T-cell (primary cell): ENCODE measurements at regions not wholly inside any gene's neighbourhood (a gene's known extent, or its start where the extent isn't known, plus 50 kb on each side); places are given as distances from the start of the nearest gene placed in this dataset.
A peak's percentile ranks its signal among the peaks of the same experiment; 100 is the strongest.

ENCODE experiments used
- ATAC-seq, 4 experiments: fragments of 200-7000 bp in 3 of 4; fragments of 150-1000 bp in 1 of 4; cut with Tn5 transposase; replicated peaks in 1 of 4; 1 replicate in 3 of 4; 2 replicates in 1 of 4; pipeline ENCODE4 v1.10.0; 2021; ENCODE audit warnings: moderate library complexity in 3 of 4, mild to moderate bottlenecking in 2 of 4, moderate number of reproducible peaks in 1 of 4
- CTCF ChIA-PET, 2 donors: fragments of 300-600 bp; sonication (Branson Sonifier 250); formaldehyde crosslinking; loops; one replicate each; lab custom pipeline; 2022; ENCODE audit warnings: antibody characterized with exemption in 2 of 2; lab: Charles Lee
- POLR2A ChIA-PET, 2 donors: fragments of 300-600 bp; sonication (Branson Sonifier 250); formaldehyde crosslinking; loops; one replicate each; lab custom pipeline; 2022; ENCODE audit warnings: antibody characterized with exemption in 2 of 2; lab: Charles Lee
- DNase-seq, 35 experiments: peaks; one replicate each; pipeline versions ENCODE4 v3.0.0 to v3.0.0-alpha.2; 2013 to 2023
- H3K27ac ChIP-seq: one replicate; pipeline ENCODE4 v1.5.1; 2013; ENCODE audit warnings: low read length
- H3K27me3 ChIP-seq, 2 experiments: replicated peaks in 1 of 2; 1 replicate in 1 of 2; 2 replicates in 1 of 2; pipeline versions ENCODE4 v1.6.1 to v1.7.0; 2013; ENCODE audit warnings: low read length in 1 of 2, mixed read lengths in 1 of 2; ENCODE audit not compliant: control insufficient read depth in 2 of 2, insufficient read depth in 2 of 2; ENCODE audit errors: extremely low read depth in 1 of 2
- H3K36me3 ChIP-seq, 2 donors: 1 replicate in 1 of 2; 2 replicates in 1 of 2; pipeline versions ENCODE4 v1.6.1 to v1.7.0; 2013; ENCODE audit warnings: low read length in 1 of 2; ENCODE audit not compliant: control insufficient read depth in 2 of 2, insufficient read depth in 1 of 2; ENCODE audit errors: extremely low read depth in 1 of 2
- H3K4me1 ChIP-seq, 2 experiments: 1 replicate in 1 of 2; 2 replicates in 1 of 2; pipeline versions ENCODE4 v1.6.1 to v1.7.0; 2013; ENCODE audit warnings: low read length in 2 of 2, mixed read lengths in 1 of 2; ENCODE audit not compliant: insufficient read depth in 2 of 2, control insufficient read depth in 1 of 2; ENCODE audit errors: extremely low read depth in 1 of 2
- H3K4me3 ChIP-seq, 2 donors: 1 replicate in 1 of 2; 2 replicates in 1 of 2; pipeline versions ENCODE4 v1.5.1 to v1.7.0; 2013; ENCODE audit warnings: mild to moderate bottlenecking in 2 of 2, low read length in 1 of 2, moderate library complexity in 1 of 2; ENCODE audit not compliant: control insufficient read depth in 1 of 2; ENCODE audit errors: extremely low read depth in 1 of 2
- H3K9me3 ChIP-seq: 2 replicates; pipeline ENCODE4 v1.7.0; 2013
- H3K27ac Mint-ChIP-seq, 2 donors: one replicate each; pipeline ENCODE4 v1.8.0; 2020 to 2021; ENCODE audit warnings: mild to moderate bottlenecking in 2 of 2, mixed read lengths in 2 of 2
- H3K27me3 Mint-ChIP-seq, 2 donors: one replicate each; pipeline ENCODE4 v1.8.0; 2021 to 2022; ENCODE audit warnings: mixed read lengths in 2 of 2
- H3K36me3 Mint-ChIP-seq: one replicate; pipeline ENCODE4 v1.8.0; 2021; ENCODE audit warnings: mixed read lengths
- H3K4me1 Mint-ChIP-seq, 3 donors: one replicate each; pipeline ENCODE4 v1.8.0; 2020 to 2022; ENCODE audit warnings: mixed read lengths in 3 of 3, mild to moderate bottlenecking in 1 of 3
- H3K4me3 Mint-ChIP-seq, 3 donors: one replicate each; pipeline ENCODE4 v1.8.0; 2020 to 2022; ENCODE audit warnings: mild to moderate bottlenecking in 3 of 3, mixed read lengths in 3 of 3, moderate library complexity in 3 of 3
- H3K9me3 Mint-ChIP-seq, 3 donors: one replicate each; pipeline ENCODE4 v1.8.0; 2020 to 2022; ENCODE audit warnings: mixed read lengths in 3 of 3
- WGBS: methylation state at CpG from one replicate; pipeline ENCODE4 v1.1.5; 2013; ENCODE audit warnings: missing lambda C conversion rate; ENCODE audit not compliant: insufficient coverage; 5-methylcytosine and 5-hydroxymethylcytosine counted together

DNA sequence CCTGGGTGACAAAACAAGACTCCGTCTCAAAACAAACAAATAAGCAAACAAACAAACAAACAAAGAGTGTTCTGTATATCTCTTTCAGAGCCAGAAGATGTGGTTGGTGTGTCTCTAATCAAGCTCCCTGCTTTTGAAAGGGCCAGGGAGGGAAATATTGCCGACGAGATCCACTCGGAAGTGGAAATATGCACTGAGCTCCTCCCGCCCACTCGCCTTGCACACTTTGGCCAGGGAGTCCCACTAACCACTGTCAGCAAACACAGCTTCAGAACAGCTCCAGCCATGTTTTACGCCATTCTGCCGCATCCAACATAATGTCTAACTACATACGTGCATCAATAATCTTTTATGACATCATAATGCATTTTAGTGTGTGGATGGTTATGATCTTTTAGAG is 155.5 kb upstream of the VSTM2B start:
- no peaks in the 10 kb centered on the region for H3K9me3 Mint-ChIP-seq
- no peak overlapping the region for H3K27ac Mint-ChIP-seq
- no peaks in the 10 kb centered on the region for H3K4me1 ChIP-seq
- peaks cover 29 to 36% of the 10 kb centered on the region in 2 donors for H3K27me3 Mint-ChIP-seq
- H3K4me3 Mint-ChIP-seq = no peak overlapping the region
- H3K36me3 ChIP-seq = no peaks in the 10 kb centered on the region
- WGBS = 100% methylated on average over 3 of the region's 9 CpGs
- CTCF ChIA-PET = no interaction called here
- H3K9me3 ChIP-seq = no peaks in the 10 kb centered on the region
- no peaks in the 10 kb centered on the region for H3K36me3 Mint-ChIP-seq
- POLR2A ChIA-PET = no interaction called here
- ATAC-seq = no peak
- peaks cover 0 to under 1% (median 0%) of the 10 kb centered on the region in 3 donors for H3K4me1 Mint-ChIP-seq
- DNase-seq = no peak
- H3K4me3 ChIP-seq = no peak overlapping the region
- no peak overlapping the region for H3K27ac ChIP-seq
- peaks cover 0 to 30% of the 10 kb centered on the region in 2 experiments for H3K27me3 ChIP-seq

DNA sequence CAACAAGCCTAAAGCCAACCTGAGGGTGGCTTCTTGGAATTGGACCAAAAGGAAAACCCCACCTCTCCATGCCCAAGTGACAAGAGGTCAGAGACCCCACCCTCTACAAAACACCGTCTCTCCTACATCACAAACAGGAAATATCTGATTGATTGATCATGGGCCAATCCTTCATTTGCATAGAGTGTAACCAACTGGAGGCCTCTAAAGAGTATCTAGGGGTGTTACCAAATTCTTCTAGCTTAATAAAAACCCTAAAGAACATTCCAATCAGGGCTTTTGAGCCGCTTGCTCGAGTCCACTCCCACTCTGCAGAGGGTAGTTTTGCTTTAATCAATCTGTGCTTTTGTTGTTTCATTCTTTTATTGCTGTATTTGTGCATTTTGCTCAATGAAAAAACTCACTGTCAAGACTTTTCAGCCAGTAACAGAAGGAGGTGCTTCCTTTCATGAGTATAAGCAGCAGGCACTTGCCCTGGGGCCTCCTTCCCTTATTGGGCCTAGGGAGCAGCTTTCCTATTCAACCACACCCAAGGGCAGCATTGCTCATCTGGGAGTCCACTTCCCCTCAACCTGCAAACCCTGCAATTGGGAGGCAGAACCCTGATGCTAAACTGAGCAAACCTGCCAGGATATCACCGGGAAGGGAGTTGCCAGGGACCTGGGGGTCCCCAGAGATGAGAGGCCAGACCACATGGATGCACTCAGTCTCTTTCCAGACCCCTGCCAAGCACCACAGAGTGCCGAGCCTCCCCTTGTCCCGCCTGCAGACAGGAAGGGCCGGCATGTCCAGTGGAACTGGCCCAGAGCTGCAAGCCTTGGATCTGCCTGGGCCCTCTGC is 154.3 kb upstream of the VSTM2B start:
- ATAC-seq = no peak
- peaks cover 31 to 33% of the 10 kb centered on the region in 2 donors for H3K27me3 Mint-ChIP-seq
- H3K27me3 ChIP-seq = peaks cover 0 to 39% of the 10 kb centered on the region in 2 experiments
- no peaks in the 10 kb centered on the region for H3K4me1 Mint-ChIP-seq
- H3K4me3 Mint-ChIP-seq = no peak overlapping the region
- WGBS = 58% methylated on average over 5 of the region's 7 CpGs
- POLR2A ChIA-PET = interaction anchor here in 1 of 2 donors (0.6 kb wide), 1 partner anchor 22 kb away, joined by 5 read pairs; no protein-coding TSS in a partner anchor
- no peaks in the 10 kb centered on the region for H3K36me3 Mint-ChIP-seq
- no peak overlapping the region for H3K27ac ChIP-seq
- H3K27ac Mint-ChIP-seq = no peak overlapping the region
- H3K4me3 ChIP-seq = no peak overlapping the region
- DNase-seq = no peak
- H3K9me3 Mint-ChIP-seq = no peaks in the 10 kb centered on the region
- no peaks in the 10 kb centered on the region for H3K4me1 ChIP-seq
- no peaks in the 10 kb centered on the region for H3K9me3 ChIP-seq
- H3K36me3 ChIP-seq = no peaks in the 10 kb centered on the region
- CTCF ChIA-PET = no interaction called here

DNA sequence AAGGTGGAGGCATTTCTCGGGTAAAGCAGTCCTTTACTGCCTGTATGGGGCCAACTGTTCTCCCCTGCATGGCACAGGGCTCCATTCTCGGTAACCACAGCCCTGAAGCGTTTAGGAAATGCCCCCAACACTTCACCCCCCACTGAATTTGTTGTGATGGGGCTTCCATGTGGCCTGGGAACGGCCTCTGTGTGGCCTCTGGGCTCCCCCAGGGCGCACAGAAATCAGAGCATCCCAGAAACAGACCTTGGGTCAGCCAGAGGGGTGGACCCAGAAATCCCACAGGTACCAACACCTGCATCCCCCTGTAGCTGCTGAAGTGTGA is 153.7 kb upstream of the VSTM2B start:
- Histone ChIP-seq H3K4me1 (no peaks in the 10 kb centered on the region), H3K9me3 (no peaks in the 10 kb centered on the region), H3K4me3 (no peak overlapping the region), H3K27ac (no peak overlapping the region), H3K27me3 (peaks cover 0 to 41% of the 10 kb centered on the region in 2 experiments), H3K36me3 (no peaks in the 10 kb centered on the region)
- H3K4me1 Mint-ChIP-seq = no peaks in the 10 kb centered on the region
- no peak overlapping the region for H3K27ac Mint-ChIP-seq
- H3K27me3 Mint-ChIP-seq = peaks cover 28 to 29% of the 10 kb centered on the region in 2 donors
- H3K36me3 Mint-ChIP-seq = no peaks in the 10 kb centered on the region
- ChIA-PET CTCF (no interaction called here), POLR2A (interaction anchor here in 1 of 2 donors (0.6 kb wide), 1 partner anchor 21 kb away, joined by 5 read pairs; no protein-coding TSS in a partner anchor)
- no peaks in the 10 kb centered on the region for H3K9me3 Mint-ChIP-seq
- WGBS = 86% methylated on average over 1 of the region's 5 CpGs
- ATAC-seq (no peak), DNase-seq (peak in 1 of 35 experiments; percentile 13)
- H3K4me3 Mint-ChIP-seq = no peak overlapping the region

DNA sequence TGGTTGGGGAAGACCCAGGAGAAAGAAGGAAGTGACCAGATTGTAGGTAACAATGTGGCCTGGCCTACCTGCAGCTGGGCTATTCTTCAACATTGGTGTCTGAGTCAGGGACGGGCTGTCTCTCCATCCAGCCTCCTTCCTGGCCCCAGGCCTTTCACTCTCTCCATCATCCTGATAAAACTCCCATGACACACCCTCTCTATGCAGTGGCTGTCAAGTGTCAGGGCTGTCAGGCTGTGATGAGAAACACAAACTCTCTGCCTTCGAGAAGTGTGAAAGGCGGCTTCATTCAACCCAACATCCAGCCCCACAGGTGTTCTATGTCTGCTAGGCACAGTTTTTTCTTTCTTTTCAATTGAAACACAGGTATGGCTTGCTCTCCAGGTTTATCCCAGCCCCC is 153.3 kb upstream of the VSTM2B start:
- 75% methylated on average over 1 of the region's 3 CpGs for WGBS
- H3K36me3 Mint-ChIP-seq = no peaks in the 10 kb centered on the region
- CTCF ChIA-PET = no interaction called here
- Histone ChIP-seq H3K4me1 (no peaks in the 10 kb centered on the region), H3K9me3 (no peaks in the 10 kb centered on the region), H3K27me3 (peaks cover 0 to 41% of the 10 kb centered on the region in 2 experiments), H3K27ac (no peak overlapping the region), H3K36me3 (no peaks in the 10 kb centered on the region), H3K4me3 (no peak overlapping the region)
- H3K27me3 Mint-ChIP-seq = peaks cover 28 to 32% of the 10 kb centered on the region in 2 donors
- H3K4me1 Mint-ChIP-seq = no peaks in the 10 kb centered on the region
- no peaks in the 10 kb centered on the region for H3K9me3 Mint-ChIP-seq
- POLR2A ChIA-PET = interaction anchor here in 1 of 2 donors (0.6 kb wide), 1 partner anchor 21 kb away, joined by 5 read pairs; no protein-coding TSS in a partner anchor
- no peak overlapping the region for H3K27ac Mint-ChIP-seq
- no peak overlapping the region for H3K4me3 Mint-ChIP-seq
- ATAC-seq (no peak), DNase-seq (peak in 1 of 35 experiments; percentile 4)

DNA sequence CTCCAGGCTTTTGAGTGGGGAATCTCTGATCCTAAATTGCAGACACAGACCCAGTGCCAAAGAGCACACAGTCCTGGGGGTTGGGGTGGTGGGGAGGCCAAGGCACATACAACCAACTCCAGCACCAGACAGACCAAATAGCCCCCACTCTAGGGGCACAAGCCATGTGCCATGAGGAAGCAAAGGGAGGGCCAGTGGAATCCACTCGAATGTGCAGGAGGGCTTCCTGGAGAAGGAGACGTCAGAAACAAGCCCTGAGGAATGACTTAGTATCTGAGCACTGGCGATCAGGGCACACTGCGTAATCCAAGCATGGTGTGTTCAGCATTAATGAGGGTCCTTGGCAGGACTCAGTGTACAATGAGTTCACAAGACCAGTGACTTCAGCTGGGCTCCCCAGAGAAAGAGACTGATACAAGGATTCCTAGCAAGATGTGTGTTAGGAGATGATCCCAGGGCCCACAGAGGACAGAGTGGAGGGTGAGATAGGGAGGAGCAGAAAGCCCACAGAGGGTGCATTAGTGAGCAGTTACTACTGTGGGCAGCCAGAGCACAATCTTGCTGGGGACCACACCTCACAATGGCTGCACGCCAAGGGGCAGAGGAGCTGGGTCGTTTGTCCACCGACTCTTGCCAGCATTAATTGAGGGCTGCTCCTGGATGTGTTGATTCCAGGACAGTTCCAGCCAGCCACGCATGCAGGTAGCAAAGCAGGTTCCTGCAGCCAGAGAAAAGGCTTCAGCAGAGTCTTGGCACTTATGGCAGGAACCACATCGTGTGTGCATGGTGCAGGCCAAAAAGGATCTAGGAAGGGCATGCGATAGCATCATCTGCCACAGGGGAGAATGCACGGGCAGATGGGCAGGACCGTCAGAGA is 152.6 kb upstream of the VSTM2B start:
- Mint-ChIP-seq H3K27me3 (peaks cover 26 to 29% of the 10 kb centered on the region in 2 donors), H3K36me3 (no peaks in the 10 kb centered on the region)
- 66% methylated on average over 10 of the region's 12 CpGs for WGBS

DNA sequence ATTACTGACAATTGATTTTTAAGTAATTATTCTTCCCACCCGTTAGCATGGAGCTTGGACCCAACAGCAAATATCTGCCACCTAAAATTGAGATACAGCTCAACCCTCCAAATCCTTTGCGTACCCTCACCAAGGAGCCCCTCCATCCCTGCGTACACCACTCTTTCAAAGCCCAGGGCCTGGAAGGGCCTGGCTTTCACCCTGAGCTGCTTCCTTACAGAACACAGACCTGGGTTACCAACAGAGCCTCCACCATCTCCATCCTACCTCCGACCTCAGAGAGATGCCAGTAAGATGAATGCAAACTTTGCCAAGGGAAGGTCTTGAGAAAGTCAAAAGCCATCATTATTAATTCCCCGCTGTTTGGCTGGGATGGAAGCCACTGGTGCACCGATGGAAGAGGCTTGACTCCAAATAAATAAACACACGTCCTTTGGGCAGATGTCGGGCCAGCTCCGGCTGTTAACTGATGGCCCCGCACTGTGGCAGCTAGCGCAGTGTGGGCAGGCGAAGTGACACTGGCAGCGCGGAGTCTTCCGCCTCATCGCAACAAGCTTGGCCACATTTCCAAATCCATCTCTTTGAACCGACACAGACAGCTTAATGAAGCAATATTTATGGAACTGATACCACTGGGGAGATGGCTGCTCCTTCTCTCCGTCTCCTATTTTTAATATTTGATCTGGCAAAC is 150.2 kb upstream of the VSTM2B start:
- ATAC-seq (no peak), DNase-seq (no peak)
- H3K36me3 ChIP-seq = no peaks in the 10 kb centered on the region
- ChIA-PET POLR2A (no interaction called here), CTCF (no interaction called here)
- H3K27me3 Mint-ChIP-seq = peaks cover 39 to 40% of the 10 kb centered on the region in 2 donors
- H3K9me3 Mint-ChIP-seq = no peaks in the 10 kb centered on the region
- WGBS = 85% methylated on average over 10 of the region's 18 CpGs
- H3K4me1 ChIP-seq = no peaks in the 10 kb centered on the region
- no peaks in the 10 kb centered on the region for H3K36me3 Mint-ChIP-seq
- no peak overlapping the region for H3K27ac Mint-ChIP-seq
- no peak overlapping the region for H3K4me3 Mint-ChIP-seq
- no peaks in the 10 kb centered on the region for H3K9me3 ChIP-seq
- H3K4me1 Mint-ChIP-seq = no peaks in the 10 kb centered on the region
- no peak overlapping the region for H3K27ac ChIP-seq
- H3K4me3 ChIP-seq = no peak overlapping the region
- H3K27me3 ChIP-seq = peaks cover 2 to 59% of the 10 kb centered on the region in 2 experiments

More for the DNA sequence above, 152.6 kb upstream of the VSTM2B start:
- CTCF ChIA-PET = no interaction called here
- no peaks in the 10 kb centered on the region for H3K4me1 Mint-ChIP-seq
- H3K4me3 ChIP-seq = no peak overlapping the region
- no peaks in the 10 kb centered on the region for H3K9me3 ChIP-seq
- no peaks in the 10 kb centered on the region for H3K9me3 Mint-ChIP-seq
- H3K36me3 ChIP-seq = no peaks in the 10 kb centered on the region
- POLR2A ChIA-PET = no interaction called here
- H3K27ac Mint-ChIP-seq = no peak overlapping the region
- peaks cover 0 to 45% of the 10 kb centered on the region in 2 experiments for H3K27me3 ChIP-seq
- DNase-seq (peak in 1 of 35 experiments; percentile 12), ATAC-seq (no peak)
- H3K27ac ChIP-seq = no peak overlapping the region
- no peak overlapping the region for H3K4me3 Mint-ChIP-seq
- no peaks in the 10 kb centered on the region for H3K4me1 ChIP-seq
